Stimulated activated CD8-positive, alpha-beta memory T cell treated with anti-CD3 and anti-CD28 coated beads, Interleukin-12 subunit alpha, Interleukin-12 subunit beta, amount 100 ng/mL, for 1 hour (primary cell): ENCODE measurements at regions not wholly inside any gene's neighbourhood (a gene's known extent, or its start where the extent isn't known, plus 50 kb on each side); places are given as distances from the start of the nearest gene placed in this dataset.
A peak's percentile ranks its signal among the peaks of the same experiment; 100 is the strongest.
"Not testable (repeated sequence)": the region's sequence is repeated elsewhere in the genome, so short reads cannot be mapped to it uniquely, and the experiment has no call there.

Experiments used
- DNase-seq: peaks from one replicate; pipeline ENCODE4 v3.0.0-alpha.2; 2020; ENCODE audit warnings: low read depth

DNA sequence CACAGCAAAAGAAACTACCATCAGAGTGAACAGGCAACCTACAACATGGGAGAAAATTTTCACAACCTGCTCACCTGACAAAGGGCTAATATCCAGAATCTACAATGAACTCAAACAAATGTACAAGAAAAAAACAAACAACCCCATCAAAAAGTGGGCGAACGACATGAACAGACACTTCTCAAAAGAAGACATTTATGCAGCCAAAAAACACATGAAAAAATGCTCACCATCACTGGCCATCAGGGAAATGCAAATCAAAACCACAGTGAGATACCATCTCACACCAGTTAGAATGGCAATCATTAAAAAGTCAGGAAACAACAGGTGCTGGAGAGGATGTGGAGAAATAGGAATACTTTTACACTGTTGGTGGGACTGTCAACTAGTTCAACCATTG lies 207.8 kb downstream of the USP6NL start:
- not testable (repeated sequence) for DNase-seq

DNA sequence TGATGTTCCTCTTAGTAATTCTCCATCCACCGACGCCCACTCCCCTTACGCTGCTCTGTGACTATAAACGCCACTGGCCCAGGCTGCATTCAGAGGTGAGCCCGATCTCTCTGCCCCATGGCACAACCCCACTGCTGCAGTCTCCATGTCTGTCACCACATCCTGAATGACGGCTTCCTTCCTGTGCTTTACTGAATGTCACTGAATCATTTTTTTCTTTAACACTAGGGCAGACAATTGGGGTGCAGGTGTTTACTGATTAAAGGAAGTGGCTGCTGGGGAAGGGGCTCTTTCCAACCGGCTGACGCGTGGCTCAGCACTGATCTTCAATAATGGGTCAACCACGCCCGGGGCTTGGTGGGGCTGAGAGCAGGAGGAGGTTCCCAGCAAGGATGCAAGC lies 208.3 kb downstream of the USP6NL start:
- DNase-seq = peak; percentile 39

DNA sequence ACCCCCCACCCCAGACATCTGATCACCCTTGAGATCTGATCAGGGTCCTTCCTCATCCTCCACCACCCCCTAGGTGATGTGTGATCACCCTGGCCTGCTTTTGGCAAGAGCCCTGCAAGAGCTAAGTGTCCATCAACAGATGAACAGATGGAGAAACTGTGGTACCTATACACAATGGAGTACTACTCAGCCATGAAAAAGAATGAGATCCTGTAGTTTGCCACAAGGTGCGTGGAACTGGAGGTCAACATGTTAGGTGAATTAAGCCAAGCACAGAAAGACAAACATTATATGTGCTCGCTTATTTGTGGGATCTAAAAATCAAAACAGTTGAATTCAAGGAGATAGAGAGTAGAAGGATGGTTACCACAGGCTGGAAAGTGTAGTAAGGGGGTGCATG lies 209.1 kb downstream of the USP6NL start:
- no peak for DNase-seq

DNA sequence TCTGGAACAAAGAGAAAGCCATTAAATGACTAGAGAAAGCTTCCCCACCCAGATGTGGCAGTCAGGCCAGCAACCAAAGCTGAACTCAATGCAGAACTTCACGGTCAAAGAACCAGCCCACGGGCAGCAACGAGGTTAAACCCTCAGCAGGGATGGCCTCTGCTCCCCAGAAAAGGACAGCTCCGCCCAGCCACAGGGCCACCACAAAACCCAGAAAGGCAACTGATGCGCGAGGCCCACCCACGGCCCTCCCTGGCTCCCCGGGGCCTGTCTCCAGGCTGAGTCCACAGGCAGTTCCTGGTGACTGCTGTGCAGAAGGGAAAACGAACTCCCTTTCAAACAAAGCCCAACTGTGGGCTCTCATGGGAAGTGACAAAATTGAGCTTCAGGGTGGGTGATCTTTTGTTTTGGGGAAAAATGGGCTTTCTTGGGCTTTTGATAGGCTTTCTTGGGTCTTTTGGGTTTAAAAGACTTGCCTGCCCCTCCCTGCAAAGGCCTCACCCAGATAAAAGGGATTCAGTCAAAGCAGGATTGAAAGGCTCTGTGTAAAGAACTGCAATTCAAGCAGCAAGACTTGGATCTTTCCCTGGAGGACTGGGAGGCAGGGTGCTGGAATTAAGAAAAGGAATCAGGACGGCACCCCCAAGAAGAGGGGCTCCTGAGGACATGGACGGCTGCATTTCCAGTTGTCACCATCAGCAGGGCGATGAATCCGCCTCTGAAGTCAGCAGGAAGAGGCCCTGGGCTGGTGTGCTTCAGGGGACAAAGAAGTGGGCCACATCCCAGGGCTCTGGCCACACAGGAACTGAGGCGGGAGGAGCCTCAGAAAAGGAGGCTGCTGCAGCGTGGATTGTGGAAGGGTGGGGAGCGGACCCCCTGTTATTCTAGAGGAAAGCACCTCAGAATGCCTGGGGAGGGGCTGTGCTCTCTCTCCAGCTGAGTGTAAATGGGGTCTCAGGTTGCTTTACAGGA lies 209.9 kb downstream of the USP6NL start:
- no peak for DNase-seq

DNA sequence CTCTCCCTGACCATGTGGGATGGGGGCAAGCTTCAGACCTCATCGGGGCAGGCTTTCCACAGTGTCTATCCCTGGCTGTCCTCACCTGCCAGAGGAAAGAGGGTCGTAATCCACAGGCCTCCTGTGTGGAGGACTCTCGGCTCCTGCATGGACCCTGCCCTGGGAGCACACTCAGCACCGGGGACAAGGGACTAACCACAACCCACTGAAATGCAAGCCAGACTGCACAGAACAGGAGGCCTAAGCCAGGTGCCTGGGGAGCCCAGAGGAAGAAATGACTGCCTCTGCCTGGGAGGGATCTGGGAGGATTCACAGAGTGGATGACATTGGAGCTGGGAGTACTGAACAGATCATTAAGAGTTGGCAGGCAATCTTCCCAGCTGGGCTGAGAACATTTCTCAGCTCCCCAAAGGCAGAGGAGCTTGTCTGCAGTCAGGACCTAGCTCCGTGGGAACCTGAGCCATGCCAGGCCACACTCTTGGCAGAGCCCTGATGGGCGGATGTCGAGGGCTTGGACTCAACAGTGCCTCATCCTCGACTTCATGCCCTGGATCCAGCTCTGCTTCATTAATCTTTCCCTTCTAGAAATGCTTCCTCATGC lies 213.4 kb downstream of the USP6NL start:
- no peak for DNase-seq

DNA sequence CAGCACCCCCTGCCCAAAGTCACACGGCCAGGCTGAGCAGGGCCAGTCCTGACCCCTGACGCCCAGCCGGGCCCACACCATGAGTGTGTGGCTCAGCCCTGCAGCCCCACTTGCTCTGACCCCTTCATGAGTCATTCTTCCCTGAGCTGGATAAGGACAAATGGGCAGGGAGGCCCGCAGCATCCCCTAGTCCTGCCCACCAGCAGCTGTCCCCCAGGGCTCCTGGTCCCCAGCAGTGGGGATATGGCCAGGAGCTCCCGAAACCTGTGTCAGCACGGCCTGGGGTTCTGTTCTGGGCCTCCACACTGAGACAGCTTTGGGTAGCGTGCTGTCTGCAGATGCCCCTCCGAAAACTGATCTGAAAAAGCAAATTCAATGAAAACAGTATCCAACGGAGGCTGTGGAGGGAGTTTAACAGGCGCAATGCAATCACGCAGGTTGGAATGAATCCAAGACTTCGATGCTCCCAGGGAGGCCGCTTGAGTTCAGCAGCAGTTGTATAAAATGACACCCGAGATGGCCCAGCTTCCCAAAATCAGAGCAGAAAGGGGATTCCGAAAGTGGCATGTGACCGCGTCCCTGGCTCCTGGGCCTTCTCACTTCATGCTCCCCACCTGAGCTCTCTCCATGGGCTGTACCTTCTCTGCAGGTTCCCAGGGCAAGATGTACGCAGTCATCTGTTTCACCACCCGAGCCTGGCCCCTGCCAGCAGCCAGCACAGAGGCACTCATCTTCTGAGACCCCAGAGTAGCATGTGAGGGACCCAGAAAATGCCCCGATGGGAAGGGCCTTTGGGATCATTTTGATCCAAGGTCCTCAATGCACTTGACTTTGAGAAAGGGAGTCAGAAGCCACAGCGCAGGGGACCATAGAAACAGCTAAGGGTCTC lies 214.1 kb downstream of the USP6NL start:
- no peak for DNase-seq

DNA sequence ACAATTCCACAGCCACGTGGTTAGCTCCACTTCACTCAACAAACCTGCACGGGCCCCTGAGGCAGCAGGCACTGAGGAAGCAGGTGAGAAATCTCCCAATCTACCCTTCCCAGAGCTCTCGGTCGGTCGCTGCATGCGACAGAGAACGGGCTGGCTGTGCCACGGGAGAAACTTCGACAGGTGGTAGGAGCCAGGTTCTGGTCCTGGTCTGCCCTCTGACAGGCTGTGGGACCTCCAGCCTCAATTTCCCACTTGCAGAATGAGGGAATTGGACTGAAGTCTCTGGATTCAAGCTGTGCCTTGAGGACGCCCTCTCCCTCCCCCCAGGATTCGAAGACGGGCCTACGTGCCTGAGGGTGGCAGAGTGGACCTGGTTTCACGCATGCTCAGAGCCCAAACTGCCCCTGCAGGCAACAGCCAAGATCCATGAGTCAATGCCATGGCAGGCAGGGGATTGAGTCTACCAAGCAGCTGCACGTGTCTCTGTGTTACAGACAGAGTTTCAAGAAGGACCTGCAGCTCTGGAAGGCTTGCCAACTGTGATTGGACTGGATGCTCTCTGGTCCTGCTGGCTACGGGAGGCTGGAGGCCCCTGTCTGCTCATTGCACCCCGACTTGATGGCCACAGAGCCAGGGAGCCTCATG lies 215.0 kb downstream of the USP6NL start:
- no peak for DNase-seq

DNA sequence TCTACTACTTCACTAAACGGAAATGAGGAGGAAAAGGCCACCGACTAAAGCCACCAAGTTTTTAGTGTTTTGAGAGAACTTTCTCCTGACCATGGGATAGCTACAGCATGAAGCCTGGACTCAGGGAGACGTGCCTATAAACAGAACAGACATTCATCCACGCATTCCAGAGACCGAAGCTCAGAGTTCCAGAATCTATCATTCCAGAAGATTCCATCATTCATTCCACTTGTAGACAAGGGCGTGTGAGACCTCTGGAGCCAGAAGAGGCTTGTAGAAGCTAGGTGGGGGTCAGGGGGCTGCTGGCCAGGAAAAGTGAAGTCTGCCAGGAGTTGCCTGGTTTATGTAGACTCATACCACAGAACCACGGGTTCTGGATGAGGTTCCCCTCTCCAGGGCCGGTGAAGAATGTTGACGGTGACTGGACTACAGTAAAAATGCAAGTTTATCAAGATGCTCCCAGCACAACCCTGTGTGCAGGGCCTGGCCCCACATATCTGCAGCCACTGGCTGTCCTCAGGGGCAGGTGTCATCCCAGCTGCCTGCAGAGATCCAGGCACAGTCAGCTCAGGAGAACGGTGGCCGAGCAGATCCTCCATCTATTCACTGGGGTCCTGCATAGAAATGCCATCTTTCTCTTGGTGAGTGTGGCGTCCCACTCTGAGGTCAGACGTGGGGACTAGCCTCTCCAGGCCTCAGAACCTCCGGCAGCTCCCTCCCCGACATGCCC lies 215.7 kb downstream of the USP6NL start:
- DNase-seq = no peak

DNA sequence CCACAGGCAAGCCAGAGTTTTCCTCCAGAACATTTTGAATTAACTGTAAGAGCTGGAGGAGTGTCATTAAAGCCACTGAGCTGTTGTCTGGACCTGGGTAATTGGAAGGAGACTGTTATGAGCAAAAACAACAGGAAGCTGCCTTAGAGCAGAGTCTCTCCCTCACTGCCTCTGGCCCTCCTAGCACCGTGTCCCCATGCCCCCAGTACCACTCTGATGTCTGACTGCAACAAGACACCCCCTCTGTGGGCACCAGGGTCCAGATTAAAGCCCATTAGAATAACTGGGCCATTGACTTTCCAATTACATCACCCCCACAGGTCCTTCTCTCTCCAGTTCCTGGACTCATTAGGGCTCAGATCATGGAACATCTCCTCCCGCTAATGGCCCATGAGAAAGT lies 216.3 kb downstream of the USP6NL start:
- no peak for DNase-seq

DNA sequence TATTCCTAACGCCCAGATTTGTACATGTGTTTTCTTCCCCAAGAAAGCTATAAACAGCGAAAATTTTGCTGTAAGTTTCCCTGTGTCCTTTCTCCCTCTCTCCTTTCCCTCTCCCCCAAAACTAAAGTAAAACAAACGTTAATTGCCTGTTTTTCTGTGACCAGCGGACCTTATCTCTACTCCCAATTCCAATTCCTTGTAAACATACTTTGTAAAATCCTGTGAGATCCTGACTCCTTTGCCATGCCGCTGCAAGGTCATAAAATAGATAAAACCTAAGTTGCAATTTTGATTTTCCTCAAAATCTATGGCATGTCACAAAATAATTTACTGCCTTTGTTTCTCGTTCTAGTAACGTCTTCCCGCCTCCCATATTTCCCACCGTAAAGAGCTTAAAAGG lies 217.6 kb downstream of the USP6NL start:
- DNase-seq = no peak

DNA sequence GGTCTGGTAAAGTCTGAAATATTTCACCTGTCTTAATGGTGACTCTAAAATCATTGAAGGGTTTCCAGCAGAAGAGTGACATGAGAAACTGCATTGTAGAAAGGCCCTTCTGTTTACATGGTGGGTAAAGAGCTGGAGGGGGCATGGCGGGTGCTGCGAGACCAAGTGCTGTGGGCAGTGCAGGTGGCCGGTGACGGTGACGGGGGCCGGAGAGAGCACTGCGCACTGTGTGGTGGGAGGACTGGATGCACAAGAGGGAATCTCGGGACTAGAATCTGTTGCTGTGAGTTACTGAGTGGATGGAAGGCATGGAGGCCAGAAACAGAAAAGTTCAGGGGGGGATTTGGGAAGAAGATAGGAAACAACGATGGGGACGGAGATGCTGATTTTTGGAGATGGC lies 218.7 kb downstream of the USP6NL start:
- no peak for DNase-seq

DNA sequence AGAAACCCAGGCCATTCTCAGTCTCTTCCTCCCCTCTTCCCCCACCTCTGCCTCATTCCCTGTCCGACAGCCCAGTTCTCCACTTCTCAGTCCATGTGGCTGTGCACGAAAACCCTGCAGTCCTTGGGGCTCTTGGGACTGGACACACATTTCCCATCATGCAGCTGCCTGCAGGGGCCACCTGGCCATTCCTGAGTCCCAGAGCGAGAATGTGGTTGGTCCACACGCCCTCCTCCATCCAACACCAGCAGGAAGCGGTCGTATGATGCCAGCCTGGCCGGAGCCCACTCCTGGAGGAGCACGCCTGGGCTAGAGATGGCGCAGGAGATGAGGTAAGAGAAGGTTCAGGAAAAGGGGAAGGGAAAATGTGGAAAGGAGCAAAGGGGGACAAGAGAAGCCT lies 222.5 kb downstream of the USP6NL start:
- no peak for DNase-seq

DNA sequence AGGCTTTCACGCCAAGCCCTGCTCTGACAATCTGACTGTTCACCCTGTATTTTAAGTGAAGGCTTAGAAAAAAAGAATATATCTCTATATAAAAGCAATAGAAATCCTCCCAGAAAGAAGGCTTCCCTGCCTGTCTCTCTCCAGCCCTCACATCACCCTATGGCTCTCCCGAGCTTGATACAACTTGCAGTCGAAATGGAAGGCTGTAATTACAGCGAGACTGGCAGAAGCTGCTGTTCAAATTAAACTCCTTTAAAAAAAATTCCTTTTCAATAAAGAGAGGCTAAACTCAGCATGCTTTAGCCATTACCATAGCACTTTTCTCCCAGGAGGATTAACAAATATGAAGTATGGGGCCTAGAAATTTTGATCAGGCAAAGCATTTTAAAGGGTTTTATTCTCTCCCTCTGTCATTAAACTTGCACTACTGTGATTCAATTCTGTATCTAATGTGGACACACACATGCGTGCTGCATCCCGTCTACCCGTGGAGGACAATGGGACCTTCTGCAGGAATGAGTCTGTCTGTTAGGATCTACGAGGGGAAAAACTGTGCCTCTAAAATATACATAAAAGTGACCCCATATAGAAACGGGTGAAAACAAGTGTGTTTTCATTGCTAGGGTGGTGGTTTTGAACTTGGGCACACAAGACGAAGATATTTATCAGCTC lies 223.8 kb downstream of the USP6NL start:
- no peak for DNase-seq

DNA sequence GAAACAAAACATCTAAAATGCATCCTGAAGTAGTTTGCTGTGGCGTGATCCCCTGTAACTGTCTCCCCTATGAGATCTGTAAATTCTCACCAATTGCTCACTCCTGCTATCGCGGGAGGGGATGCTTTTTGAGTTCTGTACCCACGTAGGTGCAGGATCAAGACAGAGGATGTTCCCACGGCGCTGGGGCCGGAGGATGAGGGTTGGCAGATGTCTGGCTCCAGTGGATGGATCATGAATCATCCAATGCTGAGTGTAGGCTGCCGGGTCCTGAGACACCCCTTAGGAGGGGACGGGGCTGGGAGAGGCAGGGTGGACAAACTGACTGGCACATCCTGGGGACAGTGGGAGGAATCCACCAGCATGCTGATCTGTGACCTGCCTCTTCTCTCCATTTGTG lies 224.4 kb downstream of the USP6NL start:
- no peak for DNase-seq
